Fibroblast of upper back skin (primary cell): ENCODE measurements at regions not wholly inside any gene's neighbourhood (a gene's known extent, or its start where the extent isn't known, plus 50 kb on each side); places are given as distances from the start of the nearest gene placed in this dataset.

ENCODE experiments used
- DNase-seq: peaks from one replicate; pipeline ENCODE4 v3.0.0-alpha.2; 2013

GRCh38 chr10:63749915-63750314 lies 228.7 kb downstream of the REEP3 start:
- DNase-seq: no peak

GRCh38 chr10:63751836-63752235 lies 230.6 kb downstream of the REEP3 start:
- DNase-seq: no peak

- no peak for DNase-seq
Observed at GRCh38 chr10:63752318-63752717, 231.1 kb downstream of the REEP3 start.

GRCh38 chr10:63753808-63754207 lies 232.6 kb downstream of the REEP3 start:
- peak; percentile 65 for DNase-seq

- no peak for DNase-seq
Observed at GRCh38 chr10:63755441-63755840, 234.2 kb downstream of the REEP3 start.

- DNase-seq: no peak
Observed at GRCh38 chr10:63757067-63757466, 235.9 kb downstream of the REEP3 start.

- peak; percentile 63 for DNase-seq
Observed at GRCh38 chr10:63758080-63758479, 236.9 kb downstream of the REEP3 start.

GRCh38 chr10:63759335-63759734 lies 238.1 kb downstream of the REEP3 start:
- DNase-seq: no peak

GRCh38 chr10:63760034-63760707 lies 239.0 kb downstream of the REEP3 start:
- DNase-seq: peak; percentile 80

- no peak for DNase-seq
Observed at GRCh38 chr10:63760708-63761047, 239.5 kb downstream of the REEP3 start.

GRCh38 chr10:63761243-63761642 lies 240.0 kb downstream of the REEP3 start:
- DNase-seq: no peak

GRCh38 chr10:63763744-63764143 lies 242.5 kb downstream of the REEP3 start:
- DNase-seq: no peak

GRCh38 chr10:63765126-63765525 lies 243.9 kb downstream of the REEP3 start:
- peak; percentile 38 for DNase-seq

GRCh38 chr10:63766745-63767137 lies 245.5 kb downstream of the REEP3 start:
- DNase-seq: peak; percentile 81

GRCh38 chr10:63767138-63767801 lies 246.1 kb downstream of the REEP3 start:
- peak; percentile 91 for DNase-seq

- DNase-seq: no peak
Observed at GRCh38 chr10:63769367-63769766, 248.2 kb downstream of the REEP3 start.

GRCh38 chr10:63770523-63770922 lies 249.3 kb downstream of the REEP3 start:
- no peak for DNase-seq

- no peak for DNase-seq
Observed at GRCh38 chr10:63772491-63772890, 251.3 kb downstream of the REEP3 start.

GRCh38 chr10:63773106-63773505 lies 251.9 kb downstream of the REEP3 start:
- no peak for DNase-seq

GRCh38 chr10:63773962-63774361 lies 252.8 kb downstream of the REEP3 start:
- DNase-seq: no peak

- DNase-seq: no peak
Observed at GRCh38 chr10:63780101-63780500, 258.9 kb downstream of the REEP3 start.

GRCh38 chr10:63781226-63781625 lies 260.0 kb downstream of the REEP3 start:
- DNase-seq: no peak

- no peak for DNase-seq
Observed at GRCh38 chr10:63783882-63784281, 262.7 kb downstream of the REEP3 start.

- no peak for DNase-seq
Observed at GRCh38 chr10:63788152-63788821, 267.1 kb downstream of the REEP3 start.
